ENCODE measurements at regions not wholly inside any gene's neighbourhood (a gene's known extent, or its start where the extent isn't known, plus 50 kb on each side); places are given as distances from the start of the nearest gene placed in this dataset.

GRCh38 chr10:128901236-128901635, 565.8 kb upstream of the MGMT start:
- no peak for DNase-seq (ENCODE audit: low read depth)

- DNase-seq (ENCODE audit: low read depth): no peak
Observed at GRCh38 chr10:128902031-128902710, 564.9 kb upstream of the MGMT start.

GRCh38 chr10:128907155-128907941, 559.7 kb upstream of the MGMT start:
- DNase-seq (ENCODE audit: low read depth): no peak

- DNase-seq (ENCODE audit: low read depth): no peak
Observed at GRCh38 chr10:128908099-128908498, 558.9 kb upstream of the MGMT start.

- DNase-seq (ENCODE audit: low read depth): no peak
Observed at GRCh38 chr10:128908499-128908898, 558.5 kb upstream of the MGMT start.

- no peak for DNase-seq (ENCODE audit: low read depth)
Observed at GRCh38 chr10:128912568-128913311, 554.3 kb upstream of the MGMT start.

- no peak for DNase-seq (ENCODE audit: low read depth)
Observed at GRCh38 chr10:128914681-128915080, 552.4 kb upstream of the MGMT start.

- DNase-seq (ENCODE audit: low read depth): no peak
Observed at GRCh38 chr10:128915630-128916029, 551.4 kb upstream of the MGMT start.

- no peak for DNase-seq (ENCODE audit: low read depth)
Observed at GRCh38 chr10:128916383-128916782, 550.7 kb upstream of the MGMT start.

GRCh38 chr10:128921389-128922022, 545.5 kb upstream of the MGMT start:
- no peak for DNase-seq (ENCODE audit: low read depth)

- DNase-seq (ENCODE audit: low read depth): no peak
Observed at GRCh38 chr10:128922172-128922571, 544.9 kb upstream of the MGMT start.

- no peak for DNase-seq (ENCODE audit: low read depth)
Observed at GRCh38 chr10:128922619-128923196, 544.3 kb upstream of the MGMT start.

GRCh38 chr10:128924918-128925317, 542.1 kb upstream of the MGMT start:
- DNase-seq (ENCODE audit: low read depth): no peak

GRCh38 chr10:128926711-128927110, 540.3 kb upstream of the MGMT start:
- DNase-seq (ENCODE audit: low read depth): no peak

- DNase-seq (ENCODE audit: low read depth): no peak
Observed at GRCh38 chr10:128927497-128928161, 539.4 kb upstream of the MGMT start.

- DNase-seq (ENCODE audit: low read depth): no peak
Observed at GRCh38 chr10:128928231-128928836, 538.7 kb upstream of the MGMT start.

- no peak for DNase-seq (ENCODE audit: low read depth)
Observed at GRCh38 chr10:128929131-128929530, 537.9 kb upstream of the MGMT start.

- no peak for DNase-seq (ENCODE audit: low read depth)
Observed at GRCh38 chr10:128929767-128930166, 537.3 kb upstream of the MGMT start.

- DNase-seq (ENCODE audit: low read depth): no peak
Observed at GRCh38 chr10:128930515-128930914, 536.5 kb upstream of the MGMT start.

GRCh38 chr10:128932071-128932820, 534.8 kb upstream of the MGMT start:
- DNase-seq (ENCODE audit: low read depth): no peak
